LNCAP (cell line): ENCODE measurements at regions not wholly inside any gene's neighbourhood (a gene's known extent, or its start where the extent isn't known, plus 50 kb on each side); places are given as distances from the start of the nearest gene placed in this dataset.

Experiments used
- CTCF ChIP-seq: fragments of 450-650 bp; IDR thresholded peaks from 2 replicates; pipeline ENCODE4 v1.5.1; 2017; ENCODE audit warnings: mild to moderate bottlenecking

GRCh38 chr6:77105091-77105490 is 358.2 kb downstream of the HTR1B start:
- no peak for TF ChIP-seq CTCF

- TF ChIP-seq CTCF = no peak
Observed at GRCh38 chr6:77097940-77098339, 365.4 kb downstream of the HTR1B start.

- TF ChIP-seq CTCF = no peak
Observed at GRCh38 chr6:77095936-77096627, 367.2 kb downstream of the HTR1B start.

- no peak for TF ChIP-seq CTCF
Observed at GRCh38 chr6:77094821-77095220, 368.5 kb downstream of the HTR1B start.

- TF ChIP-seq CTCF = no peak
Observed at GRCh38 chr6:77092971-77093370, 370.3 kb downstream of the HTR1B start.

- TF ChIP-seq CTCF = no peak
Observed at GRCh38 chr6:77089776-77090175, 373.5 kb downstream of the HTR1B start.

GRCh38 chr6:77074037-77074713 is 389.1 kb downstream of the HTR1B start:
- no peak for TF ChIP-seq CTCF
